CD4-positive, alpha-beta T cell treated with Interleukin-10 for 1 hour (primary cell): ENCODE measurements at regions not wholly inside any gene's neighbourhood (a gene's known extent, or its start where the extent isn't known, plus 50 kb on each side); places are given as distances from the start of the nearest gene placed in this dataset.

ENCODE experiments used
- DNase-seq: peaks from one replicate; pipeline ENCODE4 v3.0.0-alpha.2; 2020

GRCh38 chr20:21653628-21654027, 51.8 kb upstream of the PAX1 start:
- DNase-seq: no peak

DNA sequence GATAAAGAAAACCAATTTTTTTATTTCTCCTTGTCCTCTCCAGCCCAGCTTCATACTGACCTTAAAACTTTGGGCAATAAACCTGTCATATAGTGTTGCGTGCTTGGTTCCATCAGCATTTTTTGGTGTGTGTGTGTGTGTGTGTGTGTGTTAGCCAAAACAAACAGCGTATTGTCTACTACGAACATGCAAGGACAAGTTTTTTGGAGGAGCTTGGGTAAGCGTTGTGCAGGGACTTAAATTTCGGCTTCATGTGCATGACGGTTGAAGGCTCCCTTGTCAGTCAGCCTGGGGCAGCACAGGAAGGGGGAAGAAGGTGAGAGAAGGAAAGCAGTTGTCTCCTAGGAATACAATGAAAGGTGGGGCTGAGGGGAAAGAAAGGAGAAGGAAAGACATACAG, 62.0 kb upstream of the PAX1 start:
- DNase-seq: no peak

GRCh38 chr20:21640556-21640955, 64.9 kb upstream of the PAX1 start:
- no peak for DNase-seq

DNA sequence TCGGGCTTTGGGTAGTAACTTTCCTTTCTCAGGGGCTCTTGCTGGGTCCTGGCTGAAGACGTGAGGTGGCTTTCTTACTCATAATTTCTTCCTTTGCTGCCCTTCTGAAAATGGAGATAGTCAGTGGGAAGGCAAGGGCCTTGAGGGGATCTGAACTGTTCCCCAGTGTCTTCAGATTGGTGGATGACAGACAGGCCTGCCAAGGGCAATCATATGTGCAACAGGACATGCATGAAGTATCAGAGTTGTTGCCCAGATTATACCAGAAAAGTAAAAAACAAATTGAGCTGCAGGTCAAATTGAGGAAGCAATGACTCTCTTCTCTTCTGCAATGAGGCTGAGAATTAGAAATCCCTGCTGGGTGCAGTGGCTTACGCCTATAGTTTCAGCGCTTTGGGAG, 71.6 kb upstream of the PAX1 start:
- DNase-seq: no peak

DNA sequence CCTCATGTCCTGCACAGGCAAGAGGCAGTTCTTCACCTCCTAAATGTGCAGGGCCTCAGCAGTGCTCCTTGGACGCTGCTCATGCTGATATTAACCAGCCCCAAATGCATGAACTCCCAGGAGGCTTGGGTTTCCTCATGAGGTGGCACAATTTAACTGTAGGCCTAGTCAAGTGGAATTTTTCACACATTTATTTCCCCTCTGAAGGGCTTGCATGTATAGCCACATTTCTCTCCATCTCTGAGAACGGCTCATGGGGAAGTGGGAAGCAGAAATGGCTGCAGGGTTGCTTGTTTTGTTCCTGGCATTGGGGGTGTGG, 72.8 kb upstream of the PAX1 start:
- DNase-seq: no peak

- no peak for DNase-seq
Observed at GRCh38 chr20:21632031-21632734, 73.3 kb upstream of the PAX1 start.

- no peak for DNase-seq
Observed at GRCh38 chr20:21628800-21629199, 76.7 kb upstream of the PAX1 start.

DNA sequence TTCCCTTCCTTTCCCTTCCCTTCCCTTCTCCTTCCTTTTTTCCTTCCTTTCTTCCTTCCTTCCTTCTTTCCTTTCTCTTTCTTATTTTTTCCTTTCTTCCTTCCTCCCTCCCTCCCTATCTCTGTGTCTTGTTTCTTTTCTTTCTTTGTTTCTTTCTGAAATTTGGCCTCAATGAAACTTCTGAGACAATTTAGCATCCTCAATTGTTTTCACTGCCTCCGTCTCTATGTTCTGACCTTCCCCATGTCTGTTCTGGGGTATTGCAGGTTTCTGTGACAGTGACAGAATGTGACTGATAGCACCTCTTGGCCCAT, 81.7 kb upstream of the PAX1 start:
- no peak for DNase-seq

- no peak for DNase-seq
Observed at GRCh38 chr20:21623074-21623780, 82.2 kb upstream of the PAX1 start.

DNA sequence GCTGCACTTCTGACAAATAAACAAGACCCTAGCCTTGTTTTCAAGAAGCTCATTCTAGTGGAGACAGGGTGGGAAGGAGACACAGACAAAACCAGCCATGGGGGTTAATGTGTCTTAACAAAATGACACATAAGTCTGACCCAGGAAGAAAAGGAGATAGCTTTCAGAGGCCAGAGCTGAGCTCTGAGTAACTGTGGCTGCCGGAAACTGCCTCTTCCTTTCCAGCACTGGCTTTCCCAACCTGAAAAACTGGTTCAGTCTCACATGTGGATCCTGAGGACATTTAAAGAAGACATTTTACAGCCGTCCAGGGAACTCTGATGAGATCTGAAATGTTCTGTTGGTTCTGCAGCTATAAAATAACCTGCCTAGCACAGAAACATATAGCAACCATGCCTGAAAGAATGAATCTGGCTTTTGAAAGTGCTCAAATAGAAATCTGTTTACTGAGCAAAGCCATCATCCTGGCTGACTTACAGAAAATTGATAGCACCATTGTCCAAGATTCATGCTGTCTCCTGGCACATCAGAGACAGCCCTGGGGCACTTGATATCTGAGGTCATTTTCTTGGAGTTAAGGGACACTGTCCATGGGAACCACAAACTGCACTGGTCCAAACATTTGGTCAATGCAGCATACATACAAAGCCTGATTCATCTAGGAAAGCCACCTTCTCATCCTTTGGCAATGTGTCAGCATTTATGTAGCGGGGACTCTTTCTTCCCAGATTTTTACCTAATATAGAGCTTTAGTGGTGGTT, 83.2 kb upstream of the PAX1 start:
- no peak for DNase-seq

GRCh38 chr20:21618759-21619416, 86.6 kb upstream of the PAX1 start:
- DNase-seq: no peak

- peak; percentile 33 for DNase-seq
Observed at GRCh38 chr20:21615617-21616080, 89.8 kb upstream of the PAX1 start.

- DNase-seq: no peak
Observed at GRCh38 chr20:21614980-21615379, 90.5 kb upstream of the PAX1 start.

GRCh38 chr20:21613512-21613911, 92.0 kb upstream of the PAX1 start:
- no peak for DNase-seq

- no peak for DNase-seq
Observed at GRCh38 chr20:21609981-21610380, 95.5 kb upstream of the PAX1 start.

- DNase-seq: no peak
Observed at GRCh38 chr20:21609221-21609620, 95.4 kb upstream of the NKX2-2 start.

- no peak for DNase-seq
Observed at GRCh38 chr20:21608777-21609176, 94.9 kb upstream of the NKX2-2 start.

- DNase-seq: no peak
Observed at GRCh38 chr20:21607971-21608725, 94.3 kb upstream of the NKX2-2 start.

DNA sequence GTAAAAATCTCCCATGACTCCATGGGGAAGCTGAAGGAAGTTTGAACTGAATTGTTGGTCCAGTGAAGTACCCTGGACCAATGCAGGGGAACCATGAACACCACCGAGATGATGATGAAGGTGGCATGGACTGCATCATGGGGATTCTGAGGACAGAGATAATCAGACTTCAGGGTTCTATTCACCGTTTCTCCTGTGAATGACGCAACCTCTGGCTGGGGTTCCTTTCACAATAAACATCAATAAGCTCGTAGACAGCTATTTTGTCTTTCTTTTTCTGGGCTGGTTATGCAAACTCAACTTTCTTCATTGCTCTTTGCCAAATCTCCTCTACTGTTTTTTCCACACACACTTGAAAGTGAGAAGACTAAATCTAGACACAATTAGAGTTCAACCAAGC, 87.9 kb upstream of the NKX2-2 start:
- no peak for DNase-seq

DNA sequence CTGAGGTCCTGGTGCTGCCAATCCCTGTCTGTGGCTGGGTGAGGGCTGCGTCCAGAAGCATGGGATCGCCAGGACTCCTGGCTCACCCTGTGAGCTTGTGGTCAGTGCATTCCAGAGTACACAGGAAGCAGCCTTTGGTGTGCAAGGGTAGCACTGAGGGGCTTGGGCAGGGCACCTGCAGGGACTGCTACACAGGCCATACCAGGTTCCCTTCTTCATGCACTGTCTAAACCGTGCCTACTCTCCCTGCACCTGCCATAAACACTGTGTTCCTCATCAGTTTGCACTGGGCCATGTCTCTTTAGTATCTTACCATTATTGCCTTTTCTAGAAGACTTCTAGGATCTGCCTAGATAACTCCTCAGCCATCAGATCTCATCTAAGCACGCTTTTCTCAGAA, 72.8 kb upstream of the NKX2-2 start:
- DNase-seq: no peak

- no peak for DNase-seq
Observed at GRCh38 chr20:21583486-21584168, 69.8 kb upstream of the NKX2-2 start.

DNA sequence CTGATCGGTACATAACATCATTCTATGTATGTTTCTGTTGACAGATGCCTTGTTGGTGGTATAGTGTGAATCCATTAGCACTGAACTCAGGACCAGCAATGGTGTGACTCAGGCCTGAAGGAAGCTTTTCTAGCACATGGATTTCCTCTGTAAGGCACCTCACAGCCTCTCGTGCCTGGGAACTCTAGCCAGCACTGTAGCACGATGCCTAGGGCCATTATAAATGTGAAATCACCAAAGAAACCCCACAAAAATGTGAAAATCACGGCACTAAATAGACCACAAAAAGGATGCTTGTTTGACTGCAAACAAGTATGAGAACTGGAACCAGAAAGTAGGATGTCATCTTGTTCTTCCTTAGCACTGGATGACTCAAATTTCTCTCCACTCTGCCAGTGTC, 63.7 kb upstream of the NKX2-2 start:
- DNase-seq: no peak
